RPMI7951 (cell line): ENCODE measurements at regions not wholly inside any gene's neighbourhood (a gene's known extent, or its start where the extent isn't known, plus 50 kb on each side); places are given as distances from the start of the nearest gene placed in this dataset.

Source experiments
- DNase-seq: peaks from one replicate; pipeline ENCODE4 v3.0.0-alpha.2; 2012; ENCODE audit warnings: low read depth

GRCh38 chr16:55944377-55944802 is 69.2 kb upstream of the CES5A start:
- peak; percentile 48 for DNase-seq

- DNase-seq, result no peak
Measured at GRCh38 chr16:55943267-55943666, 68.1 kb upstream of the CES5A start.

- DNase-seq, result no peak
Measured at GRCh38 chr16:55942821-55943220, 67.6 kb upstream of the CES5A start.

GRCh38 chr16:55941552-55941951 is 66.4 kb upstream of the CES5A start:
- no peak for DNase-seq

GRCh38 chr16:55938126-55938525 is 63.0 kb upstream of the CES5A start:
- DNase-seq, result no peak

GRCh38 chr16:55933038-55933437 is 57.9 kb upstream of the CES5A start:
- DNase-seq, result no peak

- DNase-seq, result no peak
Measured at GRCh38 chr16:55930036-55930435, 54.9 kb upstream of the CES5A start.

GRCh38 chr16:55929181-55929580 is 54.0 kb upstream of the CES5A start:
- no peak for DNase-seq

GRCh38 chr16:55925242-55925641 is 50.1 kb upstream of the CES5A start:
- no peak for DNase-seq
